A549 (cell line): ENCODE measurements at regions not wholly inside any gene's neighbourhood (a gene's known extent, or its start where the extent isn't known, plus 50 kb on each side); places are given as distances from the start of the nearest gene placed in this dataset.

Experiments
- ATAC-seq, 2 experiments: fragments of 200-7000 bp in 1 of 2; fragments of >200 bp in 1 of 2; cut with Nextera tagmentation in 1 of 2; cut with Tn5 transposase in 1 of 2; 3 replicates each; pipeline versions ENCODE4 v1.8.0 to v1.9.1; 2018 to 2020; ENCODE audit warnings: mild to moderate bottlenecking in 1 of 2, moderate library complexity in 1 of 2
- CTCF ChIA-PET: fragments of 300-600 bp; sonication (Branson Sonifier 250); formaldehyde crosslinking; extraction: SDS; loops from one replicate; lab custom pipeline; 2021; ENCODE audit warnings: antibody characterized with exemption, inconsistent platforms; lab: Yijun Ruan, JAX
- POLR2A ChIA-PET: fragments of 350-600 bp; formaldehyde crosslinking; extraction: SDS; loops from one replicate; lab custom pipeline; 2021; ENCODE audit warnings: antibody characterized with exemption, inconsistent platforms; lab: Yijun Ruan, JAX
- DNase-seq, 2 experiments: peaks; one replicate each; pipeline versions ENCODE4 v3.0.0 to v3.0.0-alpha.2; 2011 to 2016; ENCODE audit warnings: low read depth in 1 of 2, low spot score in 1 of 2
- FAIRE-seq: peaks from 2 replicates; lab custom pipeline; 2011; peaks lifted over from hg19 to GRCh38; lab: Jason Lieb, UNC
- H3K27ac ChIP-seq, 2 experiments: fragments of >200 bp; sonication (Bioruptor Twin); formaldehyde crosslinking; 3 replicates each; pipeline ENCODE4 v1.5.1; 2016 to 2017
- H3K4me1 ChIP-seq: fragments of >200 bp; sonication (Bioruptor Twin); formaldehyde crosslinking; 3 replicates; pipeline ENCODE4 v1.6.1; 2016
- H3K4me2 ChIP-seq: fragments of >200 bp; sonication (Bioruptor Twin); formaldehyde crosslinking; 3 replicates; pipeline ENCODE4 v1.6.1; 2016
- H3K4me3 ChIP-seq: fragments of >200 bp; sonication (Bioruptor Twin); formaldehyde crosslinking; 3 replicates; pipeline ENCODE4 v1.5.1; 2016
- H3K9me3 ChIP-seq: fragments of >200 bp; sonication (Bioruptor Twin); formaldehyde crosslinking; 3 replicates; pipeline ENCODE4 v1.6.1; 2016
- BHLHE40 ChIP-seq: IDR thresholded peaks from 2 replicates; pipeline ENCODE4 v1.6.1; 2012; ENCODE audit warnings: low read depth, low read length, inconsistent platforms
- CBX2 ChIP-seq: fragments of 200-600 bp; sonication (generic); IDR thresholded peaks from 2 replicates; pipeline ENCODE4 v1.6.1; 2016; ENCODE audit warnings: low read depth, mild to moderate bottlenecking, borderline replicate concordance
- CEBPB ChIP-seq, 2 experiments: fragments of >200 bp in 1 of 2; sonication (Bioruptor Twin) in 1 of 2; formaldehyde crosslinking in 1 of 2; IDR thresholded peaks; 2 replicates each; pipeline ENCODE4 v1.6.1; 2012 to 2016
- CHD2 ChIP-seq: fragments of 150-350 bp; IDR thresholded peaks from 2 replicates; pipeline ENCODE4 v1.6.1; 2014; ENCODE audit warnings: low read length; ENCODE audit not compliant: partially characterized antibody
- EHF ChIP-seq: fragments of 250-450 bp; sonication (Bioruptor Pico); IDR thresholded peaks from 2 replicates; pipeline ENCODE4 v1.5.0; 2020; ENCODE audit warnings: mild to moderate bottlenecking
- EHMT2 ChIP-seq: fragments of 200-600 bp; sonication (generic); IDR thresholded peaks from 2 replicates; pipeline ENCODE4 v1.6.1; 2016; ENCODE audit warnings: antibody characterized with exemption, low read depth, mild to moderate bottlenecking, moderate library complexity
- ELK1 ChIP-seq: fragments of 150-350 bp; IDR thresholded peaks from 2 replicates; pipeline ENCODE4 v1.6.1; 2014; ENCODE audit warnings: low read depth, mild to moderate bottlenecking, low read length
- ESRRA ChIP-seq: fragments of 150-350 bp; IDR thresholded peaks from 2 replicates; pipeline ENCODE4 v1.6.1; 2014; ENCODE audit warnings: mild to moderate bottlenecking, low read length, borderline replicate concordance
- FOSL2 ChIP-seq, 2 experiments: fragments of 450-650 bp in 1 of 2; fragments of >200 bp in 1 of 2; sonication (Bioruptor Twin) in 1 of 2; formaldehyde crosslinking; IDR thresholded peaks; 2 replicates each; pipeline versions ENCODE4 v1.5.0 to v1.6.1; 2016 to 2020; ENCODE audit warnings: mild to moderate bottlenecking in 1 of 2, moderate library complexity in 1 of 2
- FOXS1 ChIP-seq: fragments of 250-450 bp; sonication (Bioruptor Pico); IDR thresholded peaks from 2 replicates; pipeline ENCODE4 v1.5.0; 2020; ENCODE audit warnings: mild to moderate bottlenecking, moderate library complexity
- HDAC2 ChIP-seq: fragments of 200-600 bp; sonication (generic); IDR thresholded peaks from 2 replicates; pipeline ENCODE4 v1.6.1; 2016
- JUN ChIP-seq, 2 experiments: fragments of >200 bp; sonication (Bioruptor Twin); formaldehyde crosslinking; IDR thresholded peaks; 2 replicates in 1 of 2; 3 replicates in 1 of 2; pipeline ENCODE4 v1.6.1; 2016 to 2017
- KDM1A ChIP-seq: fragments of 200-600 bp; sonication (generic); IDR thresholded peaks from 2 replicates; pipeline ENCODE4 v1.6.1; 2016; ENCODE audit warnings: low read depth, mild to moderate bottlenecking
- KDM5A ChIP-seq: fragments of 200-600 bp; sonication (generic); IDR thresholded peaks from 2 replicates; pipeline ENCODE4 v1.6.1; 2016; ENCODE audit warnings: antibody characterized with exemption, mild to moderate bottlenecking
- MAFK ChIP-seq: fragments of 450-650 bp; IDR thresholded peaks from 2 replicates; pipeline ENCODE4 v1.6.1; 2014; ENCODE audit not compliant: partially characterized antibody
- NFE2L2 ChIP-seq: fragments of 150-350 bp; conservative IDR thresholded peaks from 2 replicates; pipeline ENCODE4 v1.6.1; 2014; ENCODE audit warnings: low read length
- POLR2A ChIP-seq: IDR thresholded peaks from 2 replicates; pipeline ENCODE4 v1.6.1; 2012; ENCODE audit warnings: mild to moderate bottlenecking, low read length
- RARB ChIP-seq: fragments of 250-450 bp; sonication (Bioruptor Pico); IDR thresholded peaks from 2 replicates; pipeline ENCODE4 v1.8.0; 2021; ENCODE audit warnings: mild to moderate bottlenecking, moderate library complexity
- RFX5 ChIP-seq: fragments of 450-650 bp; IDR thresholded peaks from 2 replicates; pipeline ENCODE4 v1.7.1; 2014; ENCODE audit warnings: antibody characterized with exemption, mild to moderate bottlenecking, moderate library complexity
- SMC3 ChIP-seq: fragments of >200 bp; sonication (Bioruptor Twin); formaldehyde crosslinking; IDR thresholded peaks from 3 replicates; pipeline ENCODE4 v1.6.1; 2018; ENCODE audit warnings: inconsistent platforms
- TFCP2L1 ChIP-seq: fragments of 250-450 bp; sonication (Bioruptor Pico); IDR thresholded peaks from 2 replicates; pipeline ENCODE4 v1.5.0; 2021; ENCODE audit warnings: mild to moderate bottlenecking
- ZC3H11A ChIP-seq: fragments of 450-650 bp; IDR thresholded peaks from 2 replicates; pipeline ENCODE4 v1.6.1; 2014; ENCODE audit warnings: antibody characterized with exemption, mild to moderate bottlenecking
- ZFP36 ChIP-seq: fragments of 450-650 bp; IDR thresholded peaks from 2 replicates; pipeline ENCODE4 v1.6.1; 2014; ENCODE audit warnings: borderline replicate concordance; ENCODE audit not compliant: partially characterized antibody
- WGBS: methylation state at CpG from one replicate; pipeline ENCODE4 v1.1.6; 2017; ENCODE audit errors: missing lambda C conversion rate; 5-methylcytosine and 5-hydroxymethylcytosine counted together
- TF ChIP-seq, protein P1 (sequence below): fragments of 250-450 bp; sonication (Bioruptor Pico); IDR thresholded peaks from 2 replicates; pipeline ENCODE4 v1.5.0; 2021; ENCODE audit warnings: mild to moderate bottlenecking, moderate library complexity, borderline replicate concordance
- TF ChIP-seq, protein P2 (sequence below): IDR thresholded peaks from 2 replicates; pipeline ENCODE4 v1.6.1; 2012; ENCODE audit warnings: low read depth, borderline replicate concordance
- TF ChIP-seq, protein P3 (sequence below): fragments of >200 bp; sonication (Bioruptor Twin); formaldehyde crosslinking; IDR thresholded peaks from 3 replicates; pipeline ENCODE4 v1.5.1; 2016

- Histone ChIP-seq H3K4me3 (no peak overlapping the region), H3K4me2 (no peak overlapping the region), H3K4me1 (no peaks in the 10 kb centered on the region), H3K27ac (no peak overlapping the region), H3K9me3 (no peaks in the 10 kb centered on the region)
- WGBS, result 4% methylated on average over 1 of the region's 1 CpG
- TF ChIP-seq KDM1A (no peak), RARB (CRISPR knock-in tag) (no peak), EHF (CRISPR knock-in tag) (no peak), POLR2A (no peak), ZC3H11A (no peak), KDM5A (no peak), CEBPB (IDR thresholded peaks at IDR 0.05) (no peak), SMC3 (no peak), CBX2 (no peak), HDAC2 (no peak), FOSL2 (IDR thresholded peaks at IDR 0.05) (no peak), FOSL2 (CRISPR knock-in tag; IDR thresholded peaks at IDR 0.05) (no peak), EHMT2 (no peak)
- TF ChIP-seq, protein P1, sequence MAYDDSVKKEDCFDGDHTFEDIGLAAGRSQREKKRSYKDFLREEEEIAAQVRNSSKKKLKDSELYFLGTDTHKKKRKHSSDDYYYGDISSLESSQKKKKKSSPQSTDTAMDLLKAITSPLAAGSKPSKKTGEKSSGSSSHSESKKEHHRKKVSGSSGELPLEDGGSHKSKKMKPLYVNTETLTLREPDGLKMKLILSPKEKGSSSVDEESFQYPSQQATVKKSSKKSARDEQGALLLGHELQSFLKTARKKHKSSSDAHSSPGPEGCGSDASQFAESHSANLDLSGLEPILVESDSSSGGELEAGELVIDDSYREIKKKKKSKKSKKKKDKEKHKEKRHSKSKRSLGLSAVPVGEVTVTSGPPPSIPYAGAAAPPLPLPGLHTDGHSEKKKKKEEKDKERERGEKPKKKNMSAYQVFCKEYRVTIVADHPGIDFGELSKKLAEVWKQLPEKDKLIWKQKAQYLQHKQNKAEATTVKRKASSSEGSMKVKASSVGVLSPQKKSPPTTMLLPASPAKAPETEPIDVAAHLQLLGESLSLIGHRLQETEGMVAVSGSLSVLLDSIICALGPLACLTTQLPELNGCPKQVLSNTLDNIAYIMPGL (CRISPR knock-in tag), result no peak
- no peak for FAIRE-seq
- DNase-seq, result no peak
- CTCF ChIA-PET, result no interaction called here
- ATAC-seq, result no peak
- POLR2A ChIA-PET, result no interaction called here
These were observed 80.6 kb upstream of the CDH11 start for GRCh38 chr16:65202461-65202860.

- Histone ChIP-seq H3K27ac (no peak overlapping the region), H3K4me1 (no peaks in the 10 kb centered on the region), H3K4me2 (no peak overlapping the region), H3K9me3 (no peaks in the 10 kb centered on the region), H3K4me3 (no peak overlapping the region)
- no peak for ATAC-seq
- no peak for DNase-seq
- FAIRE-seq, result no peak
- ChIA-PET CTCF (no interaction called here), POLR2A (no interaction called here)
- TF ChIP-seq RARB (CRISPR knock-in tag), result no peak
- TF ChIP-seq KDM1A, result no peak
- TF ChIP-seq, protein P2, sequence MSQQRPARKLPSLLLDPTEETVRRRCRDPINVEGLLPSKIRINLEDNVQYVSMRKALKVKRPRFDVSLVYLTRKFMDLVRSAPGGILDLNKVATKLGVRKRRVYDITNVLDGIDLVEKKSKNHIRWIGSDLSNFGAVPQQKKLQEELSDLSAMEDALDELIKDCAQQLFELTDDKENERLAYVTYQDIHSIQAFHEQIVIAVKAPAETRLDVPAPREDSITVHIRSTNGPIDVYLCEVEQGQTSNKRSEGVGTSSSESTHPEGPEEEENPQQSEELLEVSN, result no peak
- TF ChIP-seq, protein P3, sequence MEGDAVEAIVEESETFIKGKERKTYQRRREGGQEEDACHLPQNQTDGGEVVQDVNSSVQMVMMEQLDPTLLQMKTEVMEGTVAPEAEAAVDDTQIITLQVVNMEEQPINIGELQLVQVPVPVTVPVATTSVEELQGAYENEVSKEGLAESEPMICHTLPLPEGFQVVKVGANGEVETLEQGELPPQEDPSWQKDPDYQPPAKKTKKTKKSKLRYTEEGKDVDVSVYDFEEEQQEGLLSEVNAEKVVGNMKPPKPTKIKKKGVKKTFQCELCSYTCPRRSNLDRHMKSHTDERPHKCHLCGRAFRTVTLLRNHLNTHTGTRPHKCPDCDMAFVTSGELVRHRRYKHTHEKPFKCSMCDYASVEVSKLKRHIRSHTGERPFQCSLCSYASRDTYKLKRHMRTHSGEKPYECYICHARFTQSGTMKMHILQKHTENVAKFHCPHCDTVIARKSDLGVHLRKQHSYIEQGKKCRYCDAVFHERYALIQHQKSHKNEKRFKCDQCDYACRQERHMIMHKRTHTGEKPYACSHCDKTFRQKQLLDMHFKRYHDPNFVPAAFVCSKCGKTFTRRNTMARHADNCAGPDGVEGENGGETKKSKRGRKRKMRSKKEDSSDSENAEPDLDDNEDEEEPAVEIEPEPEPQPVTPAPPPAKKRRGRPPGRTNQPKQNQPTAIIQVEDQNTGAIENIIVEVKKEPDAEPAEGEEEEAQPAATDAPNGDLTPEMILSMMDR, result no peak
- TF ChIP-seq HDAC2, result no peak
- TF ChIP-seq JUN (IDR thresholded peaks at IDR 0.05), result no peak
- TF ChIP-seq TFCP2L1 (CRISPR knock-in tag), result no peak
- TF ChIP-seq MAFK, result no peak
- TF ChIP-seq ESRRA, result no peak
- TF ChIP-seq ZC3H11A, result no peak
- TF ChIP-seq ELK1, result no peak
- no peak for TF ChIP-seq SMC3
- TF ChIP-seq RFX5, result no peak
- no peak for TF ChIP-seq CHD2
- TF ChIP-seq FOXS1 (CRISPR knock-in tag), result no peak
- no peak for TF ChIP-seq BHLHE40
- TF ChIP-seq NFE2L2, result no peak
- TF ChIP-seq ZFP36, result no peak
- WGBS, result 13% methylated on average over 8 of the region's 8 CpGs
These were observed 79.6 kb upstream of the CDH11 start for GRCh38 chr16:65201511-65201910.
